ENCODE measurements at regions not wholly inside any gene's neighbourhood (a gene's known extent, or its start where the extent isn't known, plus 50 kb on each side); places are given as distances from the start of the nearest gene placed in this dataset.

- TF ChIP-seq POLR2A (IDR thresholded peaks at IDR 0.05) (no peak), POLR2AphosphoS5 (IDR thresholded peaks at IDR 0.05) (no peak), CTCF (IDR thresholded peaks at IDR 0.05) (no peak)
Observed at GRCh38 chr6:6377621-6378020, 57.2 kb upstream of the F13A1 start.
